HepG2 (cell line): ENCODE measurements at regions not wholly inside any gene's neighbourhood (a gene's known extent, or its start where the extent isn't known, plus 50 kb on each side); places are given as distances from the start of the nearest gene placed in this dataset.

ENCODE experiments used
- ATAC-seq: fragments of 200-7000 bp; cut with Tn5 transposase; 3 replicates; pipeline ENCODE4 v1.9.1; 2020; ENCODE audit warnings: mild to moderate bottlenecking, moderate library complexity
- BruUV-seq: library from RNA; stranded (reverse); fragments of 400-500 nt; replicated peaks from 2 replicates; lab custom pipeline; 2021; lab: Mats Ljungman, UMichigan
- CTCF ChIA-PET: fragments of 300-600 bp; formaldehyde crosslinking; extraction: SDS; loops from one replicate; lab custom pipeline; 2021; ENCODE audit warnings: low total read pairs, inconsistent platforms, low intra/inter-chr PET ratio; lab: Yijun Ruan, JAX
- POLR2A ChIA-PET: fragments of 350-600 bp; sonication (Branson Sonifier 250); formaldehyde crosslinking; loops from one replicate; lab custom pipeline; 2020; ENCODE audit warnings: antibody characterized with exemption, inconsistent platforms; lab: Yijun Ruan, JAX
- DNase-seq: peaks from one replicate; pipeline ENCODE4 v3.0.0-alpha.2; 2015; ENCODE audit warnings: low spot score
- FAIRE-seq: peaks from 3 replicates; lab custom pipeline; 2011; peaks lifted over from hg19 to GRCh38; lab: Jason Lieb, UNC
- H2AFZ ChIP-seq: one replicate; pipeline ENCODE4 v1.6.1; 2011; ENCODE audit warnings: low read length, inconsistent platforms
- H3K27ac ChIP-seq: fragments of 300-600 bp; 3 replicates; pipeline ENCODE4 v1.8.0; 2011; ENCODE audit warnings: mixed run types, mild to moderate bottlenecking, mixed read lengths, low read length, inconsistent platforms; ENCODE audit not compliant: insufficient read depth; ENCODE audit errors: extremely low read length
- H3K27me3 ChIP-seq, 2 experiments: fragments of 200-600 bp in 1 of 2; 2 replicates in 1 of 2; 3 replicates in 1 of 2; pipeline versions ENCODE4 v1.6.0 to v1.8.0; 2011; ENCODE audit warnings: low read length in 2 of 2, mild to moderate bottlenecking in 2 of 2, moderate library complexity in 2 of 2, inconsistent platforms in 1 of 2; ENCODE audit not compliant: insufficient read depth in 2 of 2, control insufficient read depth in 1 of 2
- H3K36me3 ChIP-seq, 2 experiments: fragments of 200-600 bp in 1 of 2; replicated peaks in 1 of 2; 2 replicates in 1 of 2; 3 replicates in 1 of 2; pipeline versions ENCODE4 v1.5.1 to v1.8.0; 2011; ENCODE audit warnings: low read length in 2 of 2, inconsistent platforms in 1 of 2; ENCODE audit not compliant: insufficient read depth in 2 of 2, control insufficient read depth in 1 of 2
- H3K4me1 ChIP-seq: 2 replicates; pipeline ENCODE4 v1.5.1; 2012; ENCODE audit warnings: low read length, inconsistent platforms; ENCODE audit not compliant: insufficient read depth
- H3K4me2 ChIP-seq: 2 replicates; pipeline ENCODE4 v1.6.0; 2011; ENCODE audit warnings: low read depth, low read length, inconsistent platforms
- H3K4me3 ChIP-seq, 3 experiments: fragments of 200-600 bp in 1 of 3; sonication (generic), shearing (Covaris generic) in 1 of 3; replicated peaks in 1 of 3; 2 replicates each; pipeline ENCODE4 v1.5.1; 2011 to 2016; ENCODE audit warnings: low read length in 3 of 3, inconsistent platforms in 2 of 3, low read depth in 2 of 3, mild to moderate bottlenecking in 2 of 3, control low read depth in 1 of 3, mixed read lengths in 1 of 3; ENCODE audit not compliant: insufficient read depth in 1 of 3
- H3K79me2 ChIP-seq: one replicate; pipeline ENCODE4 v1.6.1; 2011; ENCODE audit warnings: low read length, inconsistent platforms; ENCODE audit not compliant: insufficient read depth
- H3K9ac ChIP-seq: 2 replicates; pipeline ENCODE4 v1.6.0; 2011; ENCODE audit warnings: mild to moderate bottlenecking, low read depth, low read length, inconsistent platforms; ENCODE audit not compliant: insufficient read depth
- H3K9me3 ChIP-seq: 2 replicates; pipeline ENCODE4 v1.5.1; 2012; ENCODE audit warnings: mild to moderate bottlenecking, low read length
- H4K20me1 ChIP-seq: 2 replicates; pipeline ENCODE4 v1.6.0; 2011; ENCODE audit warnings: inconsistent platforms, mild to moderate bottlenecking, low read length, moderate library complexity; ENCODE audit not compliant: insufficient read depth
- EED ChIP-seq: sonication (generic); formaldehyde crosslinking; IDR thresholded peaks from 2 replicates; pipeline ENCODE4 v1.5.0; 2020; ENCODE audit warnings: mild to moderate bottlenecking, missing genetic modification reagents
- ESRRA ChIP-seq: sonication (generic); formaldehyde crosslinking; IDR thresholded peaks from 2 replicates; pipeline ENCODE4 v1.5.1; 2020; ENCODE audit warnings: mild to moderate bottlenecking, low read depth, missing genetic modification reagents
- NR2F1 ChIP-seq, 2 experiments: fragments of 450-650 bp in 1 of 2; formaldehyde crosslinking in 1 of 2; IDR thresholded peaks; 2 replicates each; pipeline versions ENCODE4 v1.5.0 to v1.6.1; 2016 to 2020; ENCODE audit warnings: mild to moderate bottlenecking in 1 of 2, missing compliant biosample characterization in 1 of 2, missing genetic modification reagents in 1 of 2, moderate library complexity in 1 of 2
- ZNF180 ChIP-seq: sonication (generic); formaldehyde crosslinking; IDR thresholded peaks from 2 replicates; pipeline ENCODE4 v1.4.0; 2020; ENCODE audit warnings: low read depth, missing genetic modification reagents, borderline replicate concordance
- ZNF512B ChIP-seq: sonication (generic); formaldehyde crosslinking; IDR thresholded peaks from 2 replicates; pipeline ENCODE4 v1.5.1; 2020; ENCODE audit warnings: missing genetic modification reagents, mild to moderate bottlenecking, borderline replicate concordance
- ZNF546 ChIP-seq: sonication (generic); formaldehyde crosslinking; conservative IDR thresholded peaks from 2 replicates; pipeline ENCODE4 v1.8.1; 2023; ENCODE audit warnings: mild to moderate bottlenecking, missing genetic modification reagents
- in situ Hi-C: cut with HindIII; loops from 2 replicates; pipeline ENCODE4 v1.10.0; 2017; ENCODE audit warnings: low pct_unique_long_range_greater_than_20kb; ENCODE audit not compliant: extremely low pct_ligation_motif_present
- intact Hi-C: fragments of 100-400 bp; cut with micrococcal nuclease; formaldehyde crosslinking; loops from one replicate; pipeline ENCODE4 v1.10.0; 2022; ENCODE audit not compliant: unreplicated experiment

- H3K4me1 ChIP-seq, result no peaks in the 10 kb centered on the region
- no peak for ATAC-seq
- H3K4me3 ChIP-seq, result no peak overlapping the region
- H2AFZ ChIP-seq, result no peak overlapping the region
- intact Hi-C loops (no loop called here), in situ Hi-C loops (no loop called here)
- H3K27ac ChIP-seq, result no peak overlapping the region
- no peaks in the 10 kb centered on the region for H3K36me3 ChIP-seq
- no peak overlapping the region for H3K9ac ChIP-seq
- TF ChIP-seq ZNF180 (CRISPR knock-in tag), result no peak
- no peak for TF ChIP-seq ZNF546 (CRISPR knock-in tag)
- no peak for TF ChIP-seq EED (CRISPR knock-in tag)
- TF ChIP-seq NR2F1 (CRISPR knock-in tag; IDR thresholded peaks at IDR 0.05), result no peak
- no peak for TF ChIP-seq ESRRA (CRISPR knock-in tag)
- no peak for TF ChIP-seq ZNF512B (CRISPR knock-in tag)
- ChIA-PET POLR2A (interaction anchor here (2.1 kb wide), 1 partner anchor 25 kb away, joined by 4 read pairs; no protein-coding TSS in a partner anchor), CTCF (no interaction called here)
- H3K9me3 ChIP-seq, result no peaks in the 10 kb centered on the region
- no peak for FAIRE-seq
- H4K20me1 ChIP-seq, result no peaks in the 10 kb centered on the region
- DNase-seq, result no peak
- H3K79me2 ChIP-seq, result no peaks in the 10 kb centered on the region
- no peak overlapping the region for H3K4me2 ChIP-seq
- no TSS peak for BruUV-seq
- H3K27me3 ChIP-seq, result no peaks in the 10 kb centered on the region
These were observed 98.1 kb upstream of the C1GALT1C1 start for GRCh38 chrX:120727911-120728310.
